HG02798 (cell line): ENCODE measurements at regions not wholly inside any gene's neighbourhood (a gene's known extent, or its start where the extent isn't known, plus 50 kb on each side); places are given as distances from the start of the nearest gene placed in this dataset.
"Not testable (repeated sequence)": the region's sequence is repeated elsewhere in the genome, so short reads cannot be mapped to it uniquely, and the experiment has no call there.

Source experiments
- ATAC-seq: cut with Tn5 transposase; IDR thresholded peaks from one replicate; pipeline ENCODE4 v1.9.1; 2021; ENCODE audit warnings: mild to moderate bottlenecking; ENCODE audit not compliant: unreplicated experiment, poor library complexity

DNA sequence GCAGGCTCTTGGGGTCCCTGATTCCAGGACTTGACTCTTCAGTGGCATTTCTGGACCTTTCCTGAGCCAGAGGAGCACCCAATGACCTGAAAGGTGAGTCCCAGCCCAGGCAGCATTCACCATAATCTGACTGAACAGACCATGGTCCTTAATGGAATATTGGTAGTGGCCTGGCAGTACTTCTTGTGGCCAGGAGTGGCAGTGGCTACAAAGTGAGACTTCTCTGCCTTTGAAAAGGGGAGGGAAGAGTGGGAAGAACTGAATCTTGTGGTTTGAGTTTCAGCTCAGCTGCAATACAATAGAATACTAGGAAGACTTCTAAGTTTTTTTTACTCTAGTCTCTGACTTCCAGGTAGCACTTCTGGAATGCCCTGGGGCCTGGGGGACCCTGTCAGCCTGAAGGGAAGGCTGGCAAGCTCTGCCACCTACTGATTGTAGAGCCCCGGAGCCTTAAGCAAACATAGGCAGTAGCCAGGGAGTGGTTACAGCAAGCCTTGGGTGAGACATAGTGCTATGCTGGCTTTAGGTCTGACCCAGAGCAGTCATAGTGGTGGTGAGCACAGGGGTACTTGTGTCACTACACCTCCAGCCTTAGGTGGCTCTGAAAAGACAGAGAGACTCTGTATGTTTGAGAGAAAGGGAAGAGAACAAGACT is 674.2 kb upstream of the MANEA start:
- ATAC-seq = no peak

DNA sequence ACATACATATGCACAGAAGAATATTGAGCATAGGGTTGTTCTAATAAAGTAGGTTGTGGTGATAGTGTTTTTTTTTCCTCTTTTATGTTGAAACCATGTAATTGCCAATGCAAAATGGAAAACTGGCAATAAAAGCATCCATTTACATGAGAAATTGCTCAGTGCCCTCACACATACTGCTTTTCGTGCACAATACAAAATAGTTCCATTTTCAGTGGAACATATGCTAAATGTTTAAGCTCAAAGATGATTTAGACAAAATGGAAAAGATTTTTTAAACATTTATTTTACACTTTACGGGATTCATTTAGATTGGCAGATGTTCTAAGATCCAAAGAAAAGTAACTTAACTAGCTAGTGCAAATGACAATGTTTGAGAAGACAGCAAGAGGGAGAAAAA is 678.1 kb upstream of the MANEA start:
- no peak for ATAC-seq

GRCh38 chr6:94894300-94894699 is 683.0 kb upstream of the MANEA start:
- ATAC-seq = no peak

DNA sequence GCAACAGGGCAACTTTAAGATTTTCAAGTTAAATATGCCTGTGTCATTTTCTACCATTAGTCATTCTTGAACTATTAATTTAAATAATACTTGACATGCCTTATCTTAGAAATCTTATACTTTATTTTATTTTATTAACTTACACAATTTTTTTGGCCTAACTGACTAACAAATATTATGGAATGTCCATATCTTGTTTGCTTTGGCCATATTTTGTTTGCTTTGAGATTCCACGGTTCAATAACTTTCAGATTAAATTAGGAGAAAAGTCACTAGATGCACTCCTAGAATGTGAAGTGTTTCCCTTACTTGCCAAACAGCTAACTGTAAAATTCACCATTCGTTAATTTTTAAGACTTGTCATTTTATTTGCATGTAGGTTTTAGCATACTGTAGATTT is 684.0 kb upstream of the MANEA start:
- no peak for ATAC-seq

DNA sequence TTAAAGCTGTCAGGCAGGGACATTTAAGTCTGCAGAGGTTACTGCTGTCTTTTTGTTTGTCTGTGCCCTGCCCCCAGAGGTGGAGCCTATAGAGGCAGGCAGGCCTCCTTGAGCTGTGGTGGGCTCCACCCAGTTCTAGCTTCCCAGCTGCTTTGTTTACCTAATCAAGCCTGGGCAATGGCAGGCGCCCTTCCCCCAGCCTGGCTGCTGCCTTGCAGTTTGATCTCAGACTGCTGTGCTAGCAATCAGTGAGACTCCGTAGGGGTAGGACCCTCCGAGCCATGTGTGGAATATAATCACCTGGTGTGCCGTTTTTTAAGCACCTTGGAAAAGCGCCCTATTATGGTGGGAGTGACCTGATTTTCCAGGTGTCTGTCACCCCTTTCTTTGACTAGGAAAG is 703.5 kb upstream of the MANEA start:
- ATAC-seq = not testable (repeated sequence)

DNA sequence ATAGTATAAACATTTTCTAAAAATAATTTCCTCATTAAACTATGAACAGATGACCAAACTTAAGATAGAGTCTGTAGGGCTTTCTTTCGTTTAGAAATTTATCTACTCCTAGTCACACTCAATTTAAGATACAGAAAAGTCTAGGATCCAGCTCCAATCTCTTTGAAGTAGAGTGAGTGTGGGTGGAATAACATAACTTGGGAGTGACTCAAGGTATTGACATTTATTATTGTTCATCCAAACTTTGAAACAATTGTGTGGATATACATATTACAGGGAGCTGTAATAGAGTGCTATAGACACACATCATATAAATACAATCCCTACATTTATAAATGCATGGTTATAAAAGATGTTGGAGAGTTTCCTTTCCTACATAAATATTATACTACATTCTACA is 715.2 kb upstream of the MANEA start:
- no peak for ATAC-seq

- ATAC-seq = no peak
These were observed 717.4 kb upstream of the MANEA start for GRCh38 chr6:94859924-94860323.

DNA sequence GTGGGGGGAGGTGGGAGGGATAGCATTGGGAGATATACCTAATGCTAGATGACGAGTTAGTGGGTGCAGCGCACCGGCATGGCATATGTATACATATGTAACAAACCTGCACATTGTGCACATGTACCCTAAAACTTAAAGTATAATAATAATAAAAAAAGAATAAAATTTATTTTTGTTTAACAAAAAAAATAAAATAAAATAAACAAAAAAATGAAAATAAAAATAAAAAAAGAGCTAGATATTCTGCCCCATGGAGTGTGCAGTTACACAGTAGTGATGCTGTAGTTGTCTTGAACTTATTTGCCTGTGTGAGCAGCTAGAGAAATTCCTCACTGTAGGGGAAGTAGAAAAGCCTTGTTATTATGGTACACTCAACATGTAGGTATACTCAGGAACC is 720.3 kb upstream of the MANEA start:
- ATAC-seq = not testable (repeated sequence)

DNA sequence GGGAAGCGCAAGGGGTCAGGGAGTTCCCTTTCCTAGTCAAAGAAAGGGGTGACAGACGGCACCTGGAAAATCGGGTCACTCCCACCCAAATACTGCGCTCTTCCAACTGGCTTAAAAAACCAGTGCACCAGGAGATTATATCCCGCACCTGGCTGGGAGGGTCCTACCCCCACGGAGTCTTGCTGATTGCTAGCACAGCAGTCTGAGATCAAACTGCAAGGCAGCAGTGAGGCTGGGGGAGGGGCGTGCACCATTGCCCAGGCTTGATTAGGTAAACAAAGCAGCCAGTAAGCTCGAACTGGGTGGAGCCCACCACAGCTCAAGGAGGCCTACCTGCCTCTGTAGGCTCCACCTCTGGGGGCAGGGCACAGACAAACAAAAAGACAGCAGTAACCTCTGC is 726.0 kb upstream of the MANEA start:
- ATAC-seq = not testable (repeated sequence)

DNA sequence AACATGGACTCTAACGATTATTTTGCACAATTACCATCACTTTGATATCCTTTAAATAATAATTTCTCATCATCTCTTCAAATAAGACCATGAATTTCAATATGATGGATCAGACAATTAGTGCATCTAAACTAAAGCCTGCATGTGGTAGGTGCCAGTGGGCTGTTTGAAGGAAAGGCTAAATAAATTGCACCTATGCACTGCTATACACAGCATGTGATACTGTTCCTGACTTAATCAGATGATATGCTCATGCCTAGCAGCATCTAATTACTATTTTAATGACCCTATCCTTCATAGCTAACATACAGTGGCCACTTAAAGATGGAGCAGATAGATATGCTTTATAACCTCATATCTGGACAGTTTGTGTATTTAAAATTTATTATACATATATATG is 731.6 kb upstream of the MANEA start:
- ATAC-seq = no peak

DNA sequence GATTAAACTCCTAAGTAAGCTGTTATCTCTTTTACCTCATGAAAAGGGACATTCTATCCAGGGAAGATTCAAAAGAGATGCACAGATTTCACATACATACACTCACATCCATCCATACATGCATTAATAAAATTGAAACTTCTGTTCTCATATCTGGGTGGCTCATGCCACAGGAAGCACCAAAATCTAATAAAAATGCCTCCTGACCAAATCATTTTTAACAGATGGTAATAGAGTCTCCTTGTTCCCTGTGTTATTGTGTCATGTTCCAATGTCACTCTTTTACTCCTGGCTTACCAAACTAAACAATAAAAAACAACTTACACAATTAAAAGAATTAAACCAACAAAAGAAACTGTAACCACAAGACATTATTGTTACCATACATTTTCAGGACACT is 742.1 kb upstream of the MANEA start:
- no peak for ATAC-seq

DNA sequence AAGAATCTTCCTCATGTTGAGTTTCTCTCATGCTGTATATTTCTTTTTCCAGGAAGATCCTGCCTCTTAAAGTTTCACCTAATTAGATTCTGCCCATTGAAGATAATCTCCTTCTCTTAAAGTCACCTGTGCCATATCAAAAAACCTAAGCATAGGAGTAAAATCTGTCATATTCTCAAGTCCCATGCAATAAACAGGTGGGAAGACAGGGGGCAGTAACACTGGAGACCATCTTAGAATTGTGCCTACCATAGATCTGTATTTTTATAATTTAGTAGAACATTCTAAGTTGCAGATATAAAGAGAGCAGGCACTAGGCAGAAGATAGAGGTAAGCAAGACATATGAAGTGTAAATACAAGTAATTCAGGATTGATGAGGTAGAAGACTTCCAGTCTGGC is 763.5 kb upstream of the MANEA start:
- no peak for ATAC-seq

DNA sequence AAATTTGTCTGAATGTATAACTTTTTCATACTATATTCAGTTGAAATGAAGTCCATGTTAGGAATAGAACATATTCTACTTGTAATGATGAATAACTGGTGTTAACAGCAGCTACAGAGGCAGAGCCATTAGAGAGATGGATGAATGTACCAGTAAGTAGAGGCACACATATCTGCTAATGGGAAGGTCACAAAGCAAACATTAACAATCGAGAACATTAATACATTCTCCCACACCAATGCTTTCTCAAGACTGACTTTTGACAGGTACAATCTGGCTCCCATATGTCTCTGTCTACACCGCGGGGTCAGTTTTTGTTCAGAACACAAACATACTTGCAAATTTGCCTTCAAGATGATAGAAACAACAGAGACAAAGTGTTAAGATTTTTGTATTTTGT is 776.0 kb upstream of the MANEA start:
- ATAC-seq = no peak

DNA sequence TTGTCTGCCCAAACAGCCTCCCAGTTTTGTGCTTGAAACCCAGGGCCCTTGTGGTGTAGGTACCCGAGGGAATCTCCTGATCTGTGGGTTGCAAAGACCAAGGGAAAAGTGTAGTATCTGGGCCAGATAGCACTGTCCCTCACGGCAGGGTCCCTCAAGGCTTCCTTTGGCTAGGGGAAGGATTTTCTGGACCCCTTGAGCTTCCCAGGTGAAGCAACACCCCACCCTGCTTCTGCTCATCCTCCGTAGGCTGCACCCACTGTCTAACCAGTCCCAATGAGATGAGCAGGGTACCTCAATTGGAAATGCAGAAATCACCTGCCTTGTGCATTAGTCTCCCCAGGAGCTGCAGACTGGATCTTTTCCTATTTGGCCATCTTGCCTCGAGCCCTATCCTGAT is 791.8 kb upstream of the MANEA start:
- no peak for ATAC-seq

- ATAC-seq = not testable (repeated sequence)
These were observed 792.3 kb upstream of the MANEA start for GRCh38 chr6:94785081-94785480.

DNA sequence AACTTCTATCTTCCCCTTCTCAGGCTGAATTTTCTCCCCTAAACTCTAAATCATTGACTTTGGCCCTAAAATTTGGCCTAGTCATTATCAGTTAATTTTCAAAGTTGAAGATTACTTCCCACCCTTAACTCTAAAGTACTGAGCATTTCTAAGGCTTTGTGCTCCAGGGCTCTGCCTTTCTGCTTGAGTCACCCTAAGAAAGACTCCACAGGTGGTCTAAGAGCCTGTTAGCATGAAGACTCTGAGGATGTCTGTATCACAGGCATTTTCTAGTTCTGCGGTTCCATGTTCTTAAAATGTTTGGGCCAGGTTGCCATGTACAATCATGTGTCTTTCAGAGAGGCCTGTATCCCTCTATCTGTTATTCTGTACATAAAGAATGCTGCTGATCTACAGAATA is 808.1 kb upstream of the MANEA start:
- no peak for ATAC-seq

DNA sequence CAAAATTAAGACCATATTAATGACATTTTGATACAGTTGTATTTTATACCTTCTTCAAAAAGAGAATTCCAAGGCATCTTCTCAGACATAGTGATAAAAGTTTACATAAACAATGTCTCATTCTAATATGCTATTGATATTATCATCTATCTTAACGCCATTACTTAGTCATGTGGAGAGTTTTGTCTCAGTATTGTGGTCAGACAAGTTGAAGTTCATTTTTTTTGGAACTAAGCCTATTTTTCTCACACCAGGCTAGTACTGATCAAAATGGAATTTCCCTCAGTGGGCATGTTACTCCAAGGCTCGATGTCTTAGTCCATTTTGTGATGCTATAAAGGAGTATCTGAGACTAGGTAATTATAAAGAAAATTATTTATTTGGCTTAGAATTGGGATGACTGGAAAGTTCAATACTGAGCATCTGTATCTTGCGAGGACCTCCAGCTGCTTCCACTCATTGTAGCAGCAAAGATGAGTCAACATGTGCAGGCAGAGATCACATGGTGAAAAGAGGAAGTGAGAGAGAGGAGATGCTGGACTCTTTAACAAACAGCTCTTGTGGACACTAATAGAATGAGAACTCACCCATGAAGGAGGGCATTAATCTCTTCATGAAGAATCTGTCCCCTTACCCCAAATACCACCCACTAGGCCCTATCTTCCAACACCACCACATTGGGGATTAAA is 825.5 kb upstream of the MANEA start:
- peak; percentile 90 for ATAC-seq

GRCh38 chr6:94736236-94736635 is 841.1 kb upstream of the MANEA start:
- no peak for ATAC-seq

GRCh38 chr6:94735270-94735669 is 842.1 kb upstream of the MANEA start:
- no peak for ATAC-seq

GRCh38 chr6:94734751-94735150 is 842.6 kb upstream of the MANEA start:
- ATAC-seq = no peak

DNA sequence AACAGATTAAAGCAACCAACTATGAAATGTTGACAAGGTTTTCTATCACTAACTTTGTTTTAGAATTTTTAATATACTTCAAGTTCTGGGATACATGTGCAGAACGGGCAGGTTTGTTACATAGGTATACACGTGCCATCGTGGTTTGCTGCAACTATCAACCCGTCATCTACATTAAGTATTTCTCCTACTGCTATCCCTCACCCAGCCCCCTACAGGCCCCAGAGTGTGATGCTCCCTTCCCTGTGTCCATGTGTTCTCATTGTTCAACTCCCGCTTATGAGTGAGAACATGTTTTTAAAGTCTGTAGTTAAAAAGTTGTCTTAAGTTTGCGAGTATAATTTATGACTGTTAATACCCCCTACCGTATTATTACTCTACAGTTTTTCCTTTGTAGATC is 844.3 kb upstream of the MANEA start:
- no peak for ATAC-seq

- ATAC-seq = no peak
These were observed 849.6 kb upstream of the MANEA start for GRCh38 chr6:94727710-94728109.
